HL-60/S4 treated with retinoic acid at 250 ng/mL for 4 days and 3 days (cell line): ENCODE measurements at regions not wholly inside any gene's neighbourhood (a gene's known extent, or its start where the extent isn't known, plus 50 kb on each side); places are given as distances from the start of the nearest gene placed in this dataset.
"Not testable (repeated sequence)": the region's sequence is repeated elsewhere in the genome, so short reads cannot be mapped to it uniquely, and the experiment has no call there.

Source experiments
- in situ Hi-C: fragments of 300-500 bp; cut with MboI; formaldehyde crosslinking; loops from 2 replicates; pipeline ENCODE4 v1.7.0; 2022; ENCODE audit warnings: low sequenced_read_pairs

DNA sequence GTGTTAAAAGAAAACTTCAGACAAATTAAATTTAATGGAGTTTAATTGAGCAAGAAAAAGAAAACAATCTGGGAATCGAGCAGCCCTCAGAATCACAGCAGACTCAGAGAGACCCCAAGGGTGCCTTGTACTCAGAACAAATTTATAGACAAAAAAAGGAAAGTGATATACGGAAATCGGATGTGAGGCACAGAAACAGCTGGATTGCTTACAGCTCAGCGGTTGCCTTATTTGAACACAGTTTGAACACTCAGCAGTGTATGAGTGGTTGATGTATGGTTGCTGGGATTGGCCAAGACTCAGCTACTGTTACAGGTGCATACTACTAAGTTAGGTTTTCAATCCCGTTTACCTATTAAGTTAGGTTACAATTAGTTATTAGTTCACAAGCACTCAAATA lies 103.8 kb upstream of the LYZL1 start:
- in situ Hi-C loops: no loop called here

DNA sequence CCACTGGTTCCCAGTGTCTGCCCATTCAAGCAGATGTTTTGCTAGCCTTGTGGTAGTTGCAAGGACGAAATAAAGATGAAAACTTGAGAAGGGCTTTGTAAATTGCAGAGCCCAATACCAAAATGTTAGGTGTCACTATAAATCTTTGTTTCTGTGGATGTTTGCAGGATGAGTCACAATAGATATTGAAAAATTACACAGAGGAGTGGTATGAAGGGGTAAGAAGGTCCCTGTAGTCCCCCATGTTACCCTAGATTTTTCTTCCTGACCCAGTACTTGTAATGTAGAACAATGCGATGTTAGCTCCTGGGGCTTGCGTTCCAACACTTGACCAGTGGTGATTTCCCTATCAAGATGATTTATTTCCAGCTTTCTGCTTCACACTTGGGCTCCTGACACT lies 102.6 kb upstream of the LYZL1 start:
- in situ Hi-C loops: no loop called here

DNA sequence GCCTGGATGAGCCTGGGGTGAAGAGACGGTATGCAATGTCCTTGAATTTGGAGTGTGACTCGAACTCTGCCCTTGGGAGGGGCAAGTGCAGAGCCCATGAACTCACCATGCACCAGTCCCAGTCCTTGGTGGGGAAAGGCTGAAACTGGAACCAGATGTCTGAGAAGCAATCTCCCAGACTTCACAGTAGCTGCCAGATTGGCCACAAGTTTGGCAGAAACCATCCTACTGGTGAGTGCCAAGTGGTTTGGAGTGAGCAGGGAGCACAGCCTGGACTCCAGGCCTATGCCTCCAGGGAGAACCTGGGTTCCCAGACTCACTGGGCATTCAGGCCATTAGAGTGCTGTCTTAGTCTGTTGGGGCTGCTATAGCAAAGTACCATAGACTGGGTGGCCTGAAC lies 99.6 kb upstream of the LYZL1 start:
- in situ Hi-C loops: no loop called here

GRCh38 chr10:29191674-29192073 lies 97.2 kb upstream of the LYZL1 start:
- in situ Hi-C loops: no loop called here

GRCh38 chr10:29199339-29199738 lies 89.5 kb upstream of the LYZL1 start:
- in situ Hi-C loops: no loop called here

- in situ Hi-C loops: no loop called here
Measured at GRCh38 chr10:29199941-29200679, 88.8 kb upstream of the LYZL1 start.

DNA sequence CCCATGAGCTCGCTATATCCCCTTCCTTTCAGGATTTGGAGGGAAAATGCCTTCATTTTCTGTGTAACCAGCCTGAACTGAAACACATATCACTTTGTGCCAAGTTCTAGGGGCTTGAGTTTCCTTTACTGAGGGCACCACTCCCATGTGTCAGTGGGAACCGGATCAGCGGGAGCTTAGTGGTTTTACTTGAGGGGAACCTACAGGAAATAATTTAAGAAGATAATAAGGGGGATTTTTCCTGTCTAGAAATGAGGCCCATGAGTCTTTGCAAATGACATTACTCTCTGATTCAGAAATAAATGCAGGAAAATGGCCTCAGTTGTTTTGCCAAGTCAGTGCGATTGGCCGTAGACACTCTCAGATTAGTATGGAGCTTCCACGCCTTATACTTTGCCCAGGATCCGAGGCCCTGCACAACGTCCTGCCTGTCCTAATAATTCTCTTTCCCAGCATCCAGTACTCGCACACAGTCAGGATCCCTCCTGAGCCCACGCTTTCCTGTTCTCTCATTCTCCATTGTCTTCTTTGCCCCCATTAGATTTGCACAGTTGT lies 86.4 kb upstream of the LYZL1 start:
- in situ Hi-C loops: no loop called here

DNA sequence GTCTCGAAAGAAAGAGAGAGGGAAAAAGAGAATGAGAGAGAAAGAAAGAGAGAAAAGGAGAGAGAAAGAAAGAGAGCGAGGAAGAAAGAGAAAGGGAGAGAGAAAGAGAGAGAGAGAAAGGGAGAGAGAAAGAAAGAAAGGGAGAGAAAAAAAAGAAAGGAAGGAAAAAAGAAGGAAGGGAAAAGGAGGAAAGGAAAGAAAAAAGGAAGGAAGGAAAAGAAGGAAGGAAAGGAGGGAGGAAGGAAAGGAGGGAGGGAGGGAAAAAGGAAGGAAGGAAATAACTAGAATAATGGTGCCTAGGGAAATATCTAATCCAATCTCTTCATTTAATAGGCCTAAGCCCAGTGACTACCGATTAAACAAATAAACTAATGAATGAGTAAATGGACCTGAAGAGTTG lies 85.4 kb upstream of the LYZL1 start:
- in situ Hi-C loops: no loop called here

- in situ Hi-C loops: no loop called here
Measured at GRCh38 chr10:29204070-29204800, 84.6 kb upstream of the LYZL1 start.

GRCh38 chr10:29205787-29206186 lies 83.1 kb upstream of the LYZL1 start:
- in situ Hi-C loops: no loop called here

DNA sequence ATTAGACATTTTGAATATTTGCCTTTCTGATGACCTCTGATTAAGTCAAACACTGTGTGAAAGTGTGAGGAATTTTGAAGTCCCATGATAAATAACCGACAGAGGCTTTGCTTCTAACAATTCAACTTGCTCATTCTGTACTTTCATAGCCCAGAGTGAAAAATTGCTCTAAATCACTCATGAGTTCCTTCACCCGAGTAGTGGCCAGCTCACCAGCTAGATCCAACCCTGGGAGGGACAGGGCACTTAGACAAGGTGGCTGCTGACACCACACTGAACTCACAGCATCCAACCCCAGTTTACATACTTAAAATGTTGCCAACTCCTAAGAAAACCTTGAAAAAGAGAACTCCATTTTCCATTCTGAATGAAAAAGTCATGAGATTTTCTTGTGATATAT lies 80.0 kb upstream of the LYZL1 start:
- in situ Hi-C loops: no loop called here

GRCh38 chr10:29209830-29210229 lies 79.0 kb upstream of the LYZL1 start:
- in situ Hi-C loops: no loop called here

DNA sequence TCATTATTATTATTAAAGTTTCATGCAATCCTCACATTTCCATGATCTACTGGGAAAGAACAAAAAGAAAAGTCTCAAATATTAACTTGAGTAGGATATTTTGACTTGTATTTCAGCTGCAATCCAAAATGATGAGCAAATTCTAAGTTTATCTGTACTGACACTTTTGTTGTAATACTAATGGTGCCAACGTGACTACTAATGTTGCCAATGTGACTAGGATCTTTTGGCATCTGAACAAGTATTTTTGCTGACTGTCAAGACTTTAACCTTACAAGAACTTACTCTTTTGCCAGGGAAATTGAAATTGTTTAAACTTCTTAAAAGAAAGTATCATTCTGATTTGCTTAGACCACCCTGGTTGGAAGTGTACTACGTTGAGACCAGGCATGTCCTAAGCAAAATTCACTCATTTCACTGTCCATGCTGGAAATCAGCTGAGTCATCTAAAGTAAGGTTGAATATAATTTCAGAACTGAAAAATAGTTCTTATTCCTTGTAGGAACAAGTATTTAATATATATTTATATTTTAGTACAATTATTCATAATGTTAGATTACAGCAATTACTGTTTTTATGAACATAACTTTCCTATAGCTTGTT lies 78.5 kb upstream of the LYZL1 start:
- in situ Hi-C loops: no loop called here

DNA sequence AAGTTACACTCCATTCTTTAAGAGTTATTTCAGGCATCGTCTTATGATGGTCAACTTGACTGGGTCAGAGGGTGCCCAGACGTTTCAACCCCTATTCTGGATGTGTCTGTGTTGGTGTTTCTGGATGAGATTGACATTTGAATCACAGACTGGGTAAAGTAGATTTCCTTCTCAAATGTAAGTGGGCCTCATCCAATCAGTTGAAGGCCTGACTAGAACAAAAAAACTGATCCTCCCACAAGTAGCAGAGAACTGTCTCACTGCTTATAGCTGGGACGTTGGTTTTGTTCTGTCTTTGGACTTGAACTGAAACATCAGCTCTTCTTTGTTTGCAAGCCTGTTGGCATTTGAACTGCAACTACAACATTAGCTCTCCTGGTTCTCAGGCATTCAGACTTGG lies 76.3 kb upstream of the LYZL1 start:
- in situ Hi-C loops: no loop called here

GRCh38 chr10:29214551-29214950 lies 74.3 kb upstream of the LYZL1 start:
- in situ Hi-C loops: no loop called here

DNA sequence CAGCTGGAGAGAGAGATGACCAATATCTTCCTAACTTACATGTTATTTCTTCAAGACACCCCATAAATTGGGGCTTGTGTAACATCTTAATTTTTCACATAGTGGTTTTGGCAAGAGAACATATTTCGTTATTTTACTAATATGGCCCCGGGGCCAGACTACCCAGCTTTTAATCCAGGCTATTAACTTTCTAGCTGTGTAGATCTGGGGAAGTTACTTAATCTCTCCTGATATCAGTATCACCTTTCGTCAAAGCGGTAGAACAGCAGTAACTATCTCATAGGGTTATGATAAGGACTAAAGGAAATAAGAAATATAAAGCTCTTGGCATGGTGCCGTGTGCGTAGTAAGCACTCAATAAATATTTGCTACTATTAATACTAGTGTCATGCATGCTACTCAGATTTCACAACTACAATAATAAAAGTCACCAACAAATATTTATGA lies 71.6 kb upstream of the LYZL1 start:
- in situ Hi-C loops: no loop called here

GRCh38 chr10:29223326-29223725 lies 65.5 kb upstream of the LYZL1 start:
- in situ Hi-C loops: no loop called here

DNA sequence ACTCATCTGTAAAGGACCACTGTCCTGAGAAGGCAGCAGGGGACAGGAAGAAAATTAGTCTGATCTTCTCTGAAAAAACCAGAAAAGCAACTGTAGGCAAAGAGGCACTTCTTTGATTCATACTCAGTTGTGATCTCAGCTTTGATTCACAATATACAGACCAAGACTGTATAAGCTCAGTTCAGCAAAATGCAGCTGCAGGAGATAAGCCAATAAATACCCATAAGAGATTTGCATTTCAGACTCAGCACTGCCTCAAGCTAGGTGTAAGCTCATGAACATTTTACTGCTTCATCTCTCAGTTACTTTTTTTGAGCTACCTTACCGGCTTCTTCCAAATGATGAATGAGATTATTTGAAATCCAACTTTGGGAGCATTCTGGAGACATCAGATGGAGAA lies 64.2 kb upstream of the LYZL1 start:
- in situ Hi-C loops: no loop called here

DNA sequence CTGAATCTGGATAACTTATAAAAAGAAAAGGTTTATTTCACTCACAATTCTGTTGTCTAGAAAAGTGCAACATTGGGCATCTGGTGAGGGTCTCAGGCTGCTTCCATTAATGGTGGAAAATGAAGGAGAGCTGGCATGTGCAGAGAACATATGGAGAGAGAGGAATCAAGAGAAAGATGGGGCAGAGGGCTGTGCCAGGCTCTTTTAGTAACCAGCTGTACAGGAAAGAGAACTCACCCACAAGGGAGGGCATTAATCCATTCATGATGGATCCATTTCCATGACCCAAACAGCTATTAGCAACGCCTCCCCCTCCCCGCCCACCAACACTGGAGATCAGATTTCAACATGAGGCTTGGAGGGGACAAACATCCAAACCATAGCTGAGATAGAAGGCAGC lies 61.7 kb upstream of the LYZL1 start:
- in situ Hi-C loops: no loop called here

DNA sequence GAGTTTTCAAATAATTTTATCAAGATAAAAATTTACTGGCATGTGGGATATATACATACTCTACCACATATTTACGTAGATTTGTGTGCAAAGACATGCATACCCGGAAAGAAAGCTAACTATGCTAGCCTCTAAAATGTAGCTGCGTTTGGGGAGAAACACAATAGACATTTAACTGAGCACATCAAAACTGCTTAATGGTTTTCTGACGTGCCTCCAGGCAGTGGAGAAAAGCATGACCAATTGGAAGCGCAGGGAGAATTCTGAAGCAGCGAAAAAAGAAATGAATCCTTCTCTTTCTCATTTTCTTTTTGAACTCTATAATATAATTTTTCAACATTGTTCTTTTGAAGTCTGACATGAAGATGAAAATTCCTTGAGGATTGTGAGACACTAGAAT lies 60.3 kb upstream of the LYZL1 start:
- in situ Hi-C loops: no loop called here

DNA sequence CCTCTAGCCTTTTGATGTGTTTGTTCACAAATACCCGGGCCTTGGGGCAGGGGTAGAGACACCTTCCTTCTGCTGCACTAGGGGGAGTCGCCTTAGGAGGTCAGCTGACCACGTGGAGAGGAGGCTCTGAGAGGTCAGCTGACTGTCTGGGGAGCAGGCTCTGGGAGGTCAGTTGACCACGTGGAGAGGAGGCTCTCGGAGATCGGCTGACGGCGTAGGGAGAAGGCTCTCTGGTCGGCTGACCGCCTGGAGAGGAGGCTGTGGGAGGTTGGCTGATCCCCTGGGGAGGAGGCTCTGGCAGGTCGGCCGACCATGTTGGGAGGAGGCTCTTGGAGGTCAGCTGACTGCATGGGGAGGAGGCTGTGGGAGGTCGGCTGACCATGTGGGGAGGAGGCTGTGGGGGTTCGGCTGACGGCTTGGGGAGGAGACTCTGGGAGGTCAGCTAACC lies 59.6 kb upstream of the LYZL1 start:
- in situ Hi-C loops: no loop called here

DNA sequence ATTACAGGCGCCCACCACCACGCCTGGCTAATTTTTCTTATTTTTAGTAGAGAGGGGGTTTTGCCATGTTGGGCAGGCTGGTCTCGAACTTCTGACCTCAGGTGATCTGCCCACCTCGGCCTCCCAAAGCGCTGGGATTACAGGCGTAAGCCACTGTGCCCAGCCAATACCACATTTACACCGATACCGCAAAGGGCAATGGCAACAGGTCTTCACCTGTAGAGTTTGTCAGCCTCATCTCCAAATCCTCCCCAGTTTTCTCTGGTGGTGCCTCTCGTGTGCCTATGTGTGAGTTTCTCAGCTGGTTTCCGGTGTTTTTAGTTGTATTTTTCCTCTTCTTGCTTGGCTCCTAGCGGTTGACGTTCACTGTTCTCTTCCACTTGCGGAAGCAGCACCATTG lies 52.0 kb upstream of the LYZL1 start:
- in situ Hi-C loops: not testable (repeated sequence)
